ENCODE measurements at regions not wholly inside any gene's neighbourhood (a gene's known extent, or its start where the extent isn't known, plus 50 kb on each side); places are given as distances from the start of the nearest gene placed in this dataset.

DNA sequence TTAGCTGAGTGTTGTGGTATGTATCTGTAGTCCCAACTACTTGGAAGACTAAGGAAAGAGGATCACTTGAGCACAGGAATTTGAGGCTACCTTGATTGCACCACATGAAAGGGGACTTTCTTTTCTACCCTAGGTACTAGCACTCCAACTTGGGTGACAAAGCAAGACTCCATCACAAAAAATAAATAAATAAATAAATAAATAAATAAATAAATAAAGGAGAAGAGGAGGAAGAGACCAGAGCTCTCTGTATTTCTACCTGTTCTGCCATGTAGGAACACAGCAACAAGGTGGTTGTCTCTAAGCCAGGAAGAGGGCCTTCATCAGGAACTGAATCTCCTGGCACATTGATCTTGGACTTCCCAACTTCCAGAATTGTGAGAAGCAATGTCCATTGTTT lies 118.6 kb downstream of the HMHB1 start:
- Histone ChIP-seq H3K9me3 (ENCODE audit: control insufficient read depth, low read depth, low read length) (no peaks in the 10 kb centered on the region), H3K27me3 (ENCODE audit: control insufficient read depth, insufficient read depth, low read length) (no peaks in the 10 kb centered on the region), H3K9ac (ENCODE audit: low read length) (no peak overlapping the region), H3K36me3 (ENCODE audit: control insufficient read depth, low read depth, low read length) (no peaks in the 10 kb centered on the region), H3K27ac (ENCODE audit: low read length) (no peak overlapping the region), H3K4me1 (ENCODE audit: control insufficient read depth, low read depth, low read length) (peaks cover 14% of the 10 kb centered on the region), H3K4me3 (ENCODE audit: low read length) (no peak overlapping the region)

DNA sequence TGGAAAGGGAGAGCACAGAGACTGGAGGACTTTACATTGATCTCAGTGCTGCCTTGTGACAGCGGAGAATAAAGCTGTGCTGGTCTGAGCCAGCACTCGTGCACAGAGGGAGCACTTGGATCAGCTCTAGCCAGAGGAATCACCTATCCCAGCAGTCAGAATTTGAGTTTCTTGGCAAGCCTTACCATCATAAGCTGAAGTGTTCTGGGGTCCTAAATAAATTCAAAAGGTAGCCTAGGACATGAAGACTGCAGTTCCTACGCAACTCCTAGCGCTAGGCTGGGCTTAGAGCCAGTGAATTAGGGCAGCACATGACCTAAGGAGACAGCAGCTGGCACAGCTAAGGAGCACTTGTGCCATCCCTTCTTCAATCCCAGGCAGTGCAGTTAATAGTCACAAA lies 119.5 kb downstream of the HMHB1 start:
- Histone ChIP-seq H3K4me3 (ENCODE audit: low read length) (no peak overlapping the region), H3K9ac (ENCODE audit: low read length) (no peak overlapping the region), H3K27ac (ENCODE audit: low read length) (no peak overlapping the region), H3K27me3 (ENCODE audit: control insufficient read depth, insufficient read depth, low read length) (no peaks in the 10 kb centered on the region), H3K36me3 (ENCODE audit: control insufficient read depth, low read depth, low read length) (no peaks in the 10 kb centered on the region), H3K4me1 (ENCODE audit: control insufficient read depth, low read depth, low read length) (peaks cover 14% of the 10 kb centered on the region), H3K9me3 (ENCODE audit: control insufficient read depth, low read depth, low read length) (no peaks in the 10 kb centered on the region)

DNA sequence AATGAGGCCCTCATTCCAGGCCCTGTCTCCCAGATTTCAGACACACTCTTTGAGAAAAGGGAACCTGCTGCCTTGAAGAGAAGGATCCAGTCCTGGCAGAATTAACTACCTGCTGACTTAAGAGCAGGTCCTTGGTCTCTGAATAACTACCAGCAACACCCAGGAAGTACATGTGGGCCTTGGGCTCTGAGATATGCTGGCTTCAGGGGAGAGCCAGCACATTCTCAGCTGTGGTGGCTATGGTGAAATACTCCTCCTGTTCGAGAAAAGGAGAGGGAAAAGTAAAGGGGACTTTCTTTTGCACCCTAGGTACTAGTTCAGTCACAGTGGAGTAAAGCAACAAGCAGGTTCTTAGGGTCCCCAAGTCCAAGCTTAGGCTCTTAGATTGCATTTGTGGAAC lies 120.0 kb downstream of the HMHB1 start:
- Histone ChIP-seq H3K4me1 (ENCODE audit: control insufficient read depth, low read depth, low read length) (peaks cover 14% of the 10 kb centered on the region), H3K27ac (ENCODE audit: low read length) (no peak overlapping the region), H3K4me3 (ENCODE audit: low read length) (no peak overlapping the region), H3K9ac (ENCODE audit: low read length) (no peak overlapping the region), H3K36me3 (ENCODE audit: control insufficient read depth, low read depth, low read length) (no peaks in the 10 kb centered on the region), H3K27me3 (ENCODE audit: control insufficient read depth, insufficient read depth, low read length) (no peaks in the 10 kb centered on the region), H3K9me3 (ENCODE audit: control insufficient read depth, low read depth, low read length) (no peaks in the 10 kb centered on the region)

DNA sequence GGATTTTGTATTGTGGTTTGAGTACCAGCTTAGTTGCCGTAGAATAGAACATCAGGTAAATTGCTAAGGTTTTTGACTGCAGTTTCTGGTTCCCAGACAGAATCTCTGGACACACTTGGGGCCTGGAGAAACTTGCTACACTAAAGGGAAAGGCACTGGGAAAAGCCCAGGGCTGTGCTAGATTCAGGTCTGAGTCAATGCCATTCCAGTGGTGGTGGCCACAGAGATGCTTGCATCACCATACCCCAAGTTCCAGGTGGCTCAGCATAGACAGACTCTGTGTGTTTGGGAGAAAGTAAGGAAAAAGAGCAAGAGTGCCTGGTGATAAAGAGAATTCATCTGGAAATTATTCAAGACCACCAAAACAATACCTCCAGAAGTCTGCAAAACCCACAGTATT lies 120.6 kb downstream of the HMHB1 start:
- Histone ChIP-seq H3K27me3 (ENCODE audit: control insufficient read depth, insufficient read depth, low read length) (no peaks in the 10 kb centered on the region), H3K9me3 (ENCODE audit: control insufficient read depth, low read depth, low read length) (no peaks in the 10 kb centered on the region), H3K4me3 (ENCODE audit: low read length) (no peak overlapping the region), H3K9ac (ENCODE audit: low read length) (no peak overlapping the region), H3K36me3 (ENCODE audit: control insufficient read depth, low read depth, low read length) (no peaks in the 10 kb centered on the region), H3K4me1 (ENCODE audit: control insufficient read depth, low read depth, low read length) (peaks cover 14% of the 10 kb centered on the region), H3K27ac (ENCODE audit: low read length) (no peak overlapping the region)

DNA sequence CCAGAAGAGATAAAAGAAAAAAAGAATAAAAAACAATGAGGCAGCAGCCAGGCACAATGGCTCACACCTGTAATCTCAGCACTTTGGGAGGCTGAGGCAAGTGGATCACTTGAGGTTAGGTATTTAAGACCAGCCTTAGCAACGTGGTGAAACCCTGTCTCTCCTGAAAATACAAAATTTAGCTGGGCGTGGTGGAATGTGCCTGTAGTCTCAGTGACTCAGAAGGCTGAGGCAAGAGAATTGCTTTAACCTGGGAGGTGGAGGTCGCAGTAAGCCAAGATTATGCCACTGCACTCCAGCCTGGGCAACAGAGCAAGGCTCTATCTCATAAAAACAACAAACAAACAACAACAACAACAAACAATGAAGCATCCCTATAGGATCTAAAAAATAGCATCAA lies 121.5 kb downstream of the HMHB1 start:
- Histone ChIP-seq H3K4me1 (ENCODE audit: control insufficient read depth, low read depth, low read length) (peaks cover 14% of the 10 kb centered on the region), H3K36me3 (ENCODE audit: control insufficient read depth, low read depth, low read length) (no peaks in the 10 kb centered on the region), H3K27ac (ENCODE audit: low read length) (no peak overlapping the region), H3K4me3 (ENCODE audit: low read length) (no peak overlapping the region), H3K9me3 (ENCODE audit: control insufficient read depth, low read depth, low read length) (no peaks in the 10 kb centered on the region), H3K9ac (ENCODE audit: low read length) (no peak overlapping the region), H3K27me3 (ENCODE audit: control insufficient read depth, insufficient read depth, low read length) (no peaks in the 10 kb centered on the region)

DNA sequence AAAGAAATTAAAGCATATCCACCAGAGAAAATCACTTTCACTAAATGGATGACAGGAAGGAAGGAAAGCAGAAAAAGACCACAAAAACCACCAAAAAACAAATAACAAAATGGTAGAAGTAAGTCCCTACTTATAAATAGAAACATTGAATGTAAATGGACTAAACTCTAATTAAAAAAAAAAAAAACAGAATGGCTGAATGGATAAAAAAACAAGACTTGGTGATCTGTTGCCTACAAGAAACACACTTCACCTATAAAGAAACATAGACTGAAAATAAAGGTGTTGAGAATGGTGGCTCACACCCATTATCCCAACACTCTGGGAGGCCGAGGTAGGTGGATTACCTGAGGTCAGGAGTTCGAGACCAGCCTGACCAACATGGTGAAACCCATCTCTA lies 122.9 kb downstream of the HMHB1 start:
- H3K36me3 ChIP-seq (ENCODE audit: control insufficient read depth, low read depth, low read length) = no peaks in the 10 kb centered on the region
- no peak overlapping the region for H3K27ac ChIP-seq (ENCODE audit: low read length)
- no peak overlapping the region for H3K9ac ChIP-seq (ENCODE audit: low read length)
- H3K4me3 ChIP-seq (ENCODE audit: low read length) = no peak overlapping the region
- H3K27me3 ChIP-seq (ENCODE audit: control insufficient read depth, insufficient read depth, low read length) = no peaks in the 10 kb centered on the region
- no peaks in the 10 kb centered on the region for H3K9me3 ChIP-seq (ENCODE audit: control insufficient read depth, low read depth, low read length)
- H3K4me1 ChIP-seq (ENCODE audit: control insufficient read depth, low read depth, low read length) = peaks cover 9% of the 10 kb centered on the region

DNA sequence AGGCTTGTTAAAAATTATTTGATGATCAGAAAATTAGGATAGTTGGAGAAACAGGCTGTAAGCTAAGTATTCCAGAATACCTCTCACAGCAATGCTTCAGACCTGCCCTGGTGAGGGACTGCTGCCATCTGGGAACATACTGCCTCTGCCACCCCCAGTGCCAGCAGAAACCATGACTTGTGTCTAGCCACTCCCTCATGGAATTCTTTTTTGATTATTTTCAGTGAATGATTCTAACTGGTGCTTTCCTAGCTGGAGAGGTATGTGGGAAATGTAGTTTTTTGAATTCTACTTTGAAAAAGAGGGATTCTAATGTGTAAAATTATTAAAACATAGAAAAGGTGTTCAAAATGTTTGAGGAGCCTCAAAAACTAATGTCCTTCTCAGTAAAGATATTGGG lies 126.3 kb downstream of the HMHB1 start:
- no peak overlapping the region for H3K27ac ChIP-seq (ENCODE audit: low read length)
- no peaks in the 10 kb centered on the region for H3K9me3 ChIP-seq (ENCODE audit: control insufficient read depth, low read depth, low read length)
- no peak overlapping the region for H3K4me3 ChIP-seq (ENCODE audit: low read length)
- H3K4me1 ChIP-seq (ENCODE audit: control insufficient read depth, low read depth, low read length) = no peaks in the 10 kb centered on the region
- H3K27me3 ChIP-seq (ENCODE audit: control insufficient read depth, insufficient read depth, low read length) = no peaks in the 10 kb centered on the region
- no peaks in the 10 kb centered on the region for H3K36me3 ChIP-seq (ENCODE audit: control insufficient read depth, low read depth, low read length)
- no peak overlapping the region for H3K9ac ChIP-seq (ENCODE audit: low read length)

DNA sequence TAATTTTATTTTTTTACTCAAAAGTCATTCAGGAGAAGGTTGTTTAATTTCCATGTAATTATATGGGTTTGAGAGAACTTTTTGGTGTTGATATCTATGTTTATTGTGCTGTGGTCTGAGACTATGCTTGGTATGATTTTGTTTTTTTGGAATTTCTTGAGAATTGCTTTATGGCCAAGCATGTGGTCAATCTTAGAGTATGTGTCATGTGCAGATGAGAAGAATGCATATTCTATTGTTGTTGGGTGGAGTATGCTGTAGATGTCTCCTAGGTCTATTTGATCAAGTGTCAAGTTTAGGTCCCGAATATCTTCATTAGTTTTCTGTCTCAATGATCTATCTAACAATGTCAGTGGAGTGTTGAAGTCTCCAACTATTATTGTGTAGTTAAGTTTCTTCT lies 134.9 kb downstream of the HMHB1 start:
- Histone ChIP-seq H3K9me3 (ENCODE audit: control insufficient read depth, low read depth, low read length) (peaks cover 6% of the 10 kb centered on the region), H3K27me3 (ENCODE audit: control insufficient read depth, insufficient read depth, low read length) (no peaks in the 10 kb centered on the region), H3K36me3 (ENCODE audit: control insufficient read depth, low read depth, low read length) (no peaks in the 10 kb centered on the region), H3K9ac (ENCODE audit: low read length) (no peak overlapping the region), H3K4me1 (ENCODE audit: control insufficient read depth, low read depth, low read length) (no peaks in the 10 kb centered on the region), H3K27ac (ENCODE audit: low read length) (no peak overlapping the region), H3K4me3 (ENCODE audit: low read length) (no peak overlapping the region)

DNA sequence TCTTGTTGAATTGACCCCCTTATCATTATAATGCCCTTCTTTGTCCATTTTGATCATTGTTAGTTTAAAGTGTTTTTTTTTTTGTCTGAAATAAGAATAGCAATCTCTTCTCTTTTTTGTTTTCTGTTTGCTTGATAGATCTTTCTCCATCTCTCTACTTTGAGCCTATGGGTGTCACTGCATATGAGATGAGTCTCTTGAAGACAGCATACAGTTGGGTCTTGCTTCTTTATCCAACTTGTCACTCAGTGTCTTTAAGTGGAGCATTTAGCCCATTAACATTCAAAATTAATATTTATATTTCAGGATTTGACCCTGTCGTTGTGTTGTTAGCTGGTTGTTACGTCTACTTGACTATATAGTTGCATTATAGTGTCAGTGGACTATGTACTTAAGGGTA lies 135.4 kb downstream of the HMHB1 start:
- Histone ChIP-seq H3K4me1 (ENCODE audit: control insufficient read depth, low read depth, low read length) (no peaks in the 10 kb centered on the region), H3K36me3 (ENCODE audit: control insufficient read depth, low read depth, low read length) (no peaks in the 10 kb centered on the region), H3K27ac (ENCODE audit: low read length) (no peak overlapping the region), H3K27me3 (ENCODE audit: control insufficient read depth, insufficient read depth, low read length) (no peaks in the 10 kb centered on the region), H3K9ac (ENCODE audit: low read length) (no peak overlapping the region), H3K9me3 (ENCODE audit: control insufficient read depth, low read depth, low read length) (peaks cover 6% of the 10 kb centered on the region), H3K4me3 (ENCODE audit: low read length) (no peak overlapping the region)

DNA sequence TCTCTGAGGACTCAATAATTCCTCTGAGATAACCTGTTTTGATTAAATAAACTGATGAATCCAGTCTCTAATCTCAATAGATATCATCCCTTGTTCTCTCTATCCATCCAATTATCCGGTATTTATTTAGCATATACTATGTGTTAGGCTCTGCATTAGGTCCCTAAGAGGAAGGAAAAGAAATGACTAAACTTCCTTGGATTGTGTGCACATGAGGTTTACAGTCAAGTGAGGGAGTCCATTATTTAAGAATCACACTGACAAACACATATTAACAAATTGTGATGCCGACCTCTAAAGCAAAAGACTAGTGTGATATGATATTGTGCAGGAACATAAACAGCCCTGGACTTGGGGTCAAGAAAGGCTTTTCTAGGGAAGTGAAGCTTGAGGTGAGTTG lies 140.8 kb downstream of the HMHB1 start:
- Histone ChIP-seq H3K27me3 (ENCODE audit: control insufficient read depth, insufficient read depth, low read length) (no peaks in the 10 kb centered on the region), H3K36me3 (ENCODE audit: control insufficient read depth, low read depth, low read length) (no peaks in the 10 kb centered on the region), H3K9me3 (ENCODE audit: control insufficient read depth, low read depth, low read length) (no peaks in the 10 kb centered on the region), H3K9ac (ENCODE audit: low read length) (no peak overlapping the region), H3K4me1 (ENCODE audit: control insufficient read depth, low read depth, low read length) (no peaks in the 10 kb centered on the region), H3K27ac (ENCODE audit: low read length) (no peak overlapping the region), H3K4me3 (ENCODE audit: low read length) (no peak overlapping the region)

DNA sequence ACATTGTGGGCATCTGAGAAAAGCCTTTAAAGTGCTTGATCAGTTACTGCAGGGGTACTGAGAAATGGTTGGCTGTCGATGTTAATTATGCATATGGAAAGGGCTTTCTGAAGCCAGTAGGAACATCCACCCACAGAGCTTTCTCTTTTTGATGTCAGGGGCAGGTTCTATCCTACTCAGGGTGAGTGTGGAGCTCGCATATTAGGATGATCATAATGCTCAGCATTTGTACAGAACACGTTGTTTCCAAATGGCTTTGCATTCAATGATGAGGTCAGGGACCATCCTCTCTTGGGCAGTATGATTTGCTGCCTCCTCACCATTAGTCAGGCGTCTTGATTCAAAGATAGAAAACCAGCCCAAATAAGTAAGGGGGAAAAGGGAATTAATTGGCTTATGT lies 141.9 kb downstream of the HMHB1 start:
- Histone ChIP-seq H3K4me3 (ENCODE audit: low read length) (no peak overlapping the region), H3K27ac (ENCODE audit: low read length) (no peak overlapping the region), H3K27me3 (ENCODE audit: control insufficient read depth, insufficient read depth, low read length) (no peaks in the 10 kb centered on the region), H3K9me3 (ENCODE audit: control insufficient read depth, low read depth, low read length) (no peaks in the 10 kb centered on the region), H3K36me3 (ENCODE audit: control insufficient read depth, low read depth, low read length) (no peaks in the 10 kb centered on the region), H3K9ac (ENCODE audit: low read length) (no peak overlapping the region), H3K4me1 (ENCODE audit: control insufficient read depth, low read depth, low read length) (no peaks in the 10 kb centered on the region)

DNA sequence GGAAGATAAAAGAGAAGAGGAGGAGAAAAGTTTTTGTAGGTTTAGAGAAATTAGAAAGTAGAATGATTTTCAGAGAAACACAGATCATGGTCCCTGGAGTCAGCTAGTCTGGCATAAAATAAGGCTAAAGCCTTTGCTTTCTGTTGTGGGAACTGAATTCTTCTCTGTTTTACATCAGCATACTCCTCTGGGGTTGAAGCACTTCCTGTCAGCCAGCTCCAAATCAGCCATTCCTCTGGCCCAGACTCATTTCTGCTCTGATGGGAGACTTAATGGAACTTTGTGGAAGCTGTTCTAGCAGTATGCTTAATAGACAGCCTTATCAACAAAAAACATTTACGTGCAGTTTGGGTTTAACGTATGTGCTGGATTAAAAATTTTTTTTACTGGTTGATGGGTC lies 143.2 kb downstream of the HMHB1 start:
- Histone ChIP-seq H3K9me3 (ENCODE audit: control insufficient read depth, low read depth, low read length) (no peaks in the 10 kb centered on the region), H3K36me3 (ENCODE audit: control insufficient read depth, low read depth, low read length) (no peaks in the 10 kb centered on the region), H3K27ac (ENCODE audit: low read length) (no peak overlapping the region), H3K27me3 (ENCODE audit: control insufficient read depth, insufficient read depth, low read length) (no peaks in the 10 kb centered on the region), H3K4me1 (ENCODE audit: control insufficient read depth, low read depth, low read length) (no peaks in the 10 kb centered on the region), H3K4me3 (ENCODE audit: low read length) (no peak overlapping the region), H3K9ac (ENCODE audit: low read length) (no peak overlapping the region)

DNA sequence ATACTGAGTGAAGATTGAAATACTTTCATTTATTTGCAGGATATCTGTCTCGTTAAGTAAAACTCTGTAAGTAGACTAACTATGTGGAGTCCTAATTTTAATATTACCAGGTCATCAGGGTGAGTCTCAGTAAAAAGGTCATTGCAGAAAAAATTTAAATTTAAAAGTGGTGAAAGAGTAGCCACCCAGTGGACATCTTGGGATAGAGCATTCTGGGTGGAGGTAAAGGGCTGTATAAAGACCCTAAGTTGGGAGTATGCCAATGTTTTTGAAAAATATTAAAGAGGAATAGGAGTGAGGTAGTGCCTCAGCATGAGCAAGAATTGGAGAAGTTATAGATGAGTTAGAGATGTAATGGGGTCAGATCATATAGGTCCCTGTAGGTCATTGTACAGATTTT lies 145.5 kb downstream of the HMHB1 start:
- H3K9ac ChIP-seq (ENCODE audit: low read length) = no peak overlapping the region
- H3K36me3 ChIP-seq (ENCODE audit: control insufficient read depth, low read depth, low read length) = no peaks in the 10 kb centered on the region
- H3K27ac ChIP-seq (ENCODE audit: low read length) = no peak overlapping the region
- no peaks in the 10 kb centered on the region for H3K9me3 ChIP-seq (ENCODE audit: control insufficient read depth, low read depth, low read length)
- no peak overlapping the region for H3K4me3 ChIP-seq (ENCODE audit: low read length)
- no peaks in the 10 kb centered on the region for H3K4me1 ChIP-seq (ENCODE audit: control insufficient read depth, low read depth, low read length)
- no peaks in the 10 kb centered on the region for H3K27me3 ChIP-seq (ENCODE audit: control insufficient read depth, insufficient read depth, low read length)

All from iPS-18a (cell line).